GM20431 (cell line): ENCODE measurements at regions not wholly inside any gene's neighbourhood (a gene's known extent, or its start where the extent isn't known, plus 50 kb on each side); places are given as distances from the start of the nearest gene placed in this dataset.

ENCODE experiments used
- in situ Hi-C: fragments of 300-500 bp; cut with MseI, MboI; formaldehyde crosslinking; loops from one replicate; pipeline ENCODE4 v1.15.0; 2020; ENCODE audit warnings: low sequenced_read_pairs; ENCODE audit not compliant: unreplicated experiment

- in situ Hi-C loops: no loop called here
These were observed 164.8 kb upstream of the SGK1 start for GRCh38 chr6:134482593-134483270.

- in situ Hi-C loops: no loop called here
These were observed 164.1 kb upstream of the SGK1 start for GRCh38 chr6:134481966-134482365.

GRCh38 chr6:134480593-134480992 is 162.7 kb upstream of the SGK1 start:
- in situ Hi-C loops: no loop called here

- in situ Hi-C loops: no loop called here
These were observed 161.0 kb upstream of the SGK1 start for GRCh38 chr6:134478764-134479399.

GRCh38 chr6:134477991-134478635 is 160.2 kb upstream of the SGK1 start:
- in situ Hi-C loops: no loop called here

- in situ Hi-C loops: no loop called here
These were observed 157.0 kb upstream of the SGK1 start for GRCh38 chr6:134474955-134475354.

GRCh38 chr6:134472661-134473060 is 154.7 kb upstream of the SGK1 start:
- in situ Hi-C loops: no loop called here

- in situ Hi-C loops: no loop called here
These were observed 154.1 kb upstream of the SGK1 start for GRCh38 chr6:134472046-134472445.

GRCh38 chr6:134470457-134470975 is 152.6 kb upstream of the SGK1 start:
- in situ Hi-C loops: no loop called here

- in situ Hi-C loops: no loop called here
These were observed 152.0 kb upstream of the SGK1 start for GRCh38 chr6:134469702-134470456.

GRCh38 chr6:134468633-134469032 is 150.7 kb upstream of the SGK1 start:
- in situ Hi-C loops: no loop called here

- in situ Hi-C loops: no loop called here
These were observed 149.7 kb upstream of the SGK1 start for GRCh38 chr6:134467620-134468019.

- in situ Hi-C loops: no loop called here
These were observed 149.0 kb upstream of the SGK1 start for GRCh38 chr6:134466771-134467525.

- in situ Hi-C loops: no loop called here
These were observed 146.9 kb upstream of the SGK1 start for GRCh38 chr6:134464690-134465411.

- in situ Hi-C loops: no loop called here
These were observed 141.1 kb upstream of the SGK1 start for GRCh38 chr6:134458857-134459657.

GRCh38 chr6:134457941-134458340 is 140.0 kb upstream of the SGK1 start:
- in situ Hi-C loops: no loop called here

GRCh38 chr6:134456226-134456625 is 138.3 kb upstream of the SGK1 start:
- in situ Hi-C loops: no loop called here

GRCh38 chr6:134455319-134455718 is 137.4 kb upstream of the SGK1 start:
- in situ Hi-C loops: no loop called here
